ENCODE measurements at regions not wholly inside any gene's neighbourhood (a gene's known extent, or its start where the extent isn't known, plus 50 kb on each side); places are given as distances from the start of the nearest gene placed in this dataset.
"Not testable (repeated sequence)": the region's sequence is repeated elsewhere in the genome, so short reads cannot be mapped to it uniquely, and the experiment has no call there.

DNA sequence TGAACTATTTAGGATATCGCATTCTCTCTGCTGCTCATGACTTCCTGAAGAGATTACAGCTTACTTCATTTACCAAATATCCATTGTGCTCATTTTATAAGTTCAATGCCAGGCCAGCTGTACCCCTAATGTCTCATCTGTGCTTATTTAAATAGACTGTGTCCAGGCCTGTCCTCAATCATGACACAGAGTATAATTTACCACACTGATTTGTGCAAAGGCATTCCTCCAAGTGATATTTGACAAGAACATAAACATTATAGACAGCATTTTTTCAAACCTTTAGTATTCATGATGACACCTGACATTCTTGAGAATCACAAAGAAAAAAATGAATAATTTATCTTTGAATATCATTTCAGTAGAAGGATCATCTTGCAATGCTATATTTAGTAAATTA is 260.1 kb upstream of the SEMA3D start:
- no peak for DNase-seq (ENCODE audit: low read depth in 3 of 3)

DNA sequence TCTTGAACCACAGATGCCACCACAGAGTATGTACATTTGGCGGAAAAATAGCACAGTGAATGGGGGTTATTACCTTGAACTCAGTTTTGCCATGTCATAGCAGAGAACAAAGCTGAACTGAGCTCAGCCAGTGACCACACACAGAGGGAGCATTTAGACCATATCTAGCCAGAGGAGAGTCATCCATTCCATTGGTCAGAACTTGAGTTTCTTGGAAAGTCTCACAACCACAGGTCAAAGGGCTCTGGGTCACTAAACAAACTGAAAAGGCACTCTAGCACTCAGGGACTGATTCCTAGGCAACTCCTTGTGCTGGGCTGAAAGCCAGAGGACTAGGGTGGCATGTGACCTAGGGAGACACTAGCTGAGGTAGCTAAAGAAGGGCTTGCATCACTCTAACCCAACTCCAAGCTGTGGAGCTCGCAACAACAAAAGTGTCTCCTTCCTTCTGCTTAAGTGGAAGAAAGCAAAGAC is 239.7 kb upstream of the SEMA3D start:
- no peak for DNase-seq (ENCODE audit: low read depth in 3 of 3)

- no peak for DNase-seq (ENCODE audit: low read depth in 3 of 3)
Measured at GRCh38 chr7:85424298-85424697, 237.4 kb upstream of the SEMA3D start.

- no peak for DNase-seq (ENCODE audit: low read depth in 3 of 3)
Measured at GRCh38 chr7:85423209-85423895, 236.5 kb upstream of the SEMA3D start.

DNA sequence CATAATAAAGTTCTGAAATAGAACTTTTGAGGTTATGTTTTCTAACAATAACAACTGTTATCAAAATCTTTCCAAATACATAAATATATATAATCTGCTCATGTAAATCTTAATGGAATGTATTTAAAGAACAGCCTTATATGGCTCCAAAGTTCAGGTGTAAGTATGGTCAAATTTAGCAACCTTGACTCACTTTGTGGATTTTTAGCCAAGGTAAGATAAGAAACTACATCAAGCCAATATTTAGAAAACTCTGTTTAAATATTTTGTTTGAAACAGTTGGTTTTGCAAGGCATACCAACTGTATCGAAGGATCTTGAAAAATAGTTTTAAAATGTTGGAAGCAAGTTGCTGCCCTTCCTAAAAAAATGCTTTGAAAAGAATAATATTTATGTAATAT is 228.9 kb upstream of the SEMA3D start:
- no peak for DNase-seq (ENCODE audit: low read depth in 3 of 3)

DNA sequence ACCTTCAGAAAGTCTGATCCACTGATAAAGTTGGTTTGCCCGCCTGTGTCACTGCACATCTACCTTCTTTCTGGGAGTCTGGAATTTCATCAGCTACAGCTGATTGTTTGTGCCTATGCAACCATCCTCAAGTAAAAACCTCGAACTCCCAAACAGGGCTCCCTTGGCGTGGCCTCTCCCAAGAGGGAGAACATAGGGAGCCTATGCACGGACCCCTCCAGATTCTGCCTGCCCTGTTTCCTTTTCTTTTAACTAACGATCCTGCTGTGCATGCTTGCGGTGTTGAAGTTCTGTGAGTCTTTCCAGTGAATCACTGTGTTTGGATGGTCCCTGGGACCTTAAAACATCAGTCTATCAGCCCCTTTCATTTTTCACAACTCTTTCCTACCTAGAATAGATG is 226.9 kb upstream of the SEMA3D start:
- no peak for DNase-seq (ENCODE audit: low read depth in 3 of 3)

- DNase-seq (ENCODE audit: low read depth in 3 of 3) = no peak
Measured at GRCh38 chr7:85412912-85413311, 226.1 kb upstream of the SEMA3D start.

- no peak for DNase-seq (ENCODE audit: low read depth in 3 of 3)
Measured at GRCh38 chr7:85407391-85407790, 220.5 kb upstream of the SEMA3D start.

GRCh38 chr7:85405016-85405902 is 218.4 kb upstream of the SEMA3D start:
- DNase-seq (ENCODE audit: low read depth in 3 of 3) = no peak

DNA sequence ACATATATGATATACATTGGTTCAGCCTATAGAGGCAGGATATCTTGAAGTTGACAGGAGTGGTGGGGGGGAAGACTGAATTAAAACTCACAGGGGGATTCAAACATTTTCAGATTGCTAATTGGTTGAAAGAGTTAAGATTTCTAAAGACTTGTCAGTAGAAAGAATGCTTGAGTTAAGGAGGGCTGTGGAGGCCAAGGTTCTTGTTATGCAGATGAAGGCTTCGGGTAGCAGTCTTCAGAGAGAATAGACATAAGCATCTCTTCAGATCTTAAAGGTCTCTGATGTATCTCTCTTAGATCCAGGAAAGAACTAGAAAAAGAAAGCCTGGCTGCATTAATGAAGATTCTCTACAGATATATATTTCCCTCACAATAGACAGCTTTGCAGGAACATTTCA is 209.8 kb upstream of the SEMA3D start:
- DNase-seq (ENCODE audit: low read depth in 3 of 3) = no peak

DNA sequence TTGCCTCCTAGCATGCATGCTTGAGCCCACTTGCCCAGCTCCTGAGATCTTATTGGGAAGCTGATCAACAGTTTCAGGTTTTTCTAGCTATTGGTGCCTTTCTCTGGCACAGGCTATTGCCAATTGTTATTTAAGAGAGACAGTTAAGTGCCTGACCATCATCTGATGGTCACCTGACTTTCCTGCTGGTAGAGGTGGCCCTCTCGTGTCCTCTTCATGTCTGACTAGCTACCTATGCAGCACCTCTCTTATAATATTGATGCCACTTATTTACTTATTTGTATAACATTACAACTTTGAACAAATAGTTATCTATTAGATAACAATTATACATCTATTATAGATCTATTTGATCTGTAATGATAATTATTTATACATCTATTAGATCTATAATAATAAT is 205.9 kb upstream of the SEMA3D start:
- DNase-seq (ENCODE audit: low read depth in 3 of 3) = no peak

DNA sequence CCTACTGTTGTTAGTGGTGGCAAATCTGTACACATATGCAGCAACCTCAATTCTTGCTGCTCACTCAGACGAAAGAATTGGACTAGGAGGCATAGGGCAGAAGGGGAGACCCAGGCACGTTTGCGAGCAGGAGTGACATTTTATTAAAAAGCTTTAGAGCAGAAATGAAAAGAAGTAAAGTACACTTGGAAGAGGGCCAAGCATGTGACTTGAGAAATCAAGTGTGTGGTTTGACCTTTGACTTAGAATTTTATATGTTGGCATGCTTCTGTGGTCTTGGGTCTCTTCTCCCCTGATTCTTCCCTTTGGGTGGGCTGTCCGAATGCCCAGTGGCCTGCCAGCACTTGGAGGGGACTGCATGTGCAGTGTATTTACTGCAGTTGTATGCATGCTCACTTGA is 205.5 kb upstream of the SEMA3D start:
- DNase-seq (ENCODE audit: low read depth in 3 of 3) = no peak

DNA sequence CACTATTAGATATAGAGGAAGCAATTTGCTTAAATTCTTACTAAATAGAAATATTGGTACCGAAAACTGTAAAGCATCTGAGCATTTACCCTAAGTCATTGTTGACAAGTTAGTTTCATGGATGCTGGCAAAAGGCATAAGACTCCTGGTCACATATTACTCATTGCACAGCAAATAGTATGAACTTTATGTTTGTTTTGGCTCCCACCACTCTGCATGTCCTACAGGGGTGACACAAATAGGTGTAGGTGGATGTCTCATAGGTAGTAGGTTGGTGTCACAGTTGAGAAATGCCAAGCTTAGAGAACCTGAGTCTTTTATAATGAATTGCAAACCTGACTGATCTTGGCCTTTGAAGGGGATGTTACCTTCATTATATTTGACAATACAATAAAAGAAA is 199.6 kb upstream of the SEMA3D start:
- DNase-seq (ENCODE audit: low read depth in 3 of 3) = no peak

DNA sequence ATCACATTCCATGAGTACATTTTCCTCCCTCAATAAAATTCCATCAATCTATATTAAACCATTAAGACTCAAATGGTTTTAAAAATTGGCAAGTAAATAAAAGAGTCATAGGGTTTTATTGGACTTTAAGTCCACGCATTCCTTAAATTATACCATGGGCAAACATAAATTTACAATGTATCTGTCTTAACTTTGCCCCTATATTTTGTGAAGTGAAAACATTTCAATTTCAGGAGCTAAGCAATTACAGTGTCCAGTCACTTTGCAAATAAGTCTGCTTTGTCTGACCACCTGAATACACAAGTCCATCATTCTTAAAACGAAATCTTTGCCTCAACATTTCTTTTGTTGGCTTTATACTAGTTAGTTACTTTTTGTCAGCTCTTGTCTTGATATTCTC is 197.5 kb upstream of the SEMA3D start:
- DNase-seq (ENCODE audit: low read depth in 3 of 3) = no peak

DNA sequence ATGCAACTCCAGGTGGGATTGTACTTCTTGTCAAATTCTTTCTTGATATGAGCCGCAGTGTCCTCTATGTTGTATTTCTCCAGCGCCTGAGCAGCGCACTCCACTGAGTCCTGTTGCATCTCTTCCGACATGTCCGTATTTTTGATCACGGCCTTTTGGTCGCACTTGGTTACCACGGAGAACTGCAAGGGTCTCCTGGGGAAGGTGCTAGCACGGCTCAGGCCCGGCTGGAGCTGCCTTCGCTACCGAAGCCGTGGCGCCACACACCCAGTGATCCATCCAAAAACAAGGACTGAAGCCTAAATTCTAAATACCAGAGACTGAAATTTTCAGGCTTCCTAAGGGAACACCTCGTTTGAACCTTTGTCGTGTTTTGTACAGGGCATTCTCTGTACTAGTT is 194.4 kb upstream of the SEMA3D start:
- DNase-seq (ENCODE audit: low read depth in 3 of 3) = no peak

DNA sequence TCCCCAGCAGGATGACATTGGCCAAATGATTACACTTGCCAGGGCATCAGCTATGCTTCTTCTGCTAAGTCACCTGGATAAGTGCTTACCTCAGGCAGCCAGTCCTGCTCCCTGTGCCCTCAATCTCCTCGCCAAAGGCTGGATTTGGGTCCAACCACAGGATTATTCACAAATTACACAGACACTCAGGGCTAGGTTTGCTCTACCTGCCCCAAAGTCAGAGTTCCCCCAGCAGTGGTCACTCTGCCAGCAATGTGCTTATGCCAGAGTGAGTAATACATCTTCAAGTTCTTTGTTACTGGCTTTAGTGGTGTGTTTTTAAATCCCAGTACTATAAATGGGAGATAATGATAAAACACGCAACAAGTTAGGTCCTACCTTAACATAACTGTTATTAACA is 189.7 kb upstream of the SEMA3D start:
- DNase-seq (ENCODE audit: low read depth in 3 of 3) = no peak

DNA sequence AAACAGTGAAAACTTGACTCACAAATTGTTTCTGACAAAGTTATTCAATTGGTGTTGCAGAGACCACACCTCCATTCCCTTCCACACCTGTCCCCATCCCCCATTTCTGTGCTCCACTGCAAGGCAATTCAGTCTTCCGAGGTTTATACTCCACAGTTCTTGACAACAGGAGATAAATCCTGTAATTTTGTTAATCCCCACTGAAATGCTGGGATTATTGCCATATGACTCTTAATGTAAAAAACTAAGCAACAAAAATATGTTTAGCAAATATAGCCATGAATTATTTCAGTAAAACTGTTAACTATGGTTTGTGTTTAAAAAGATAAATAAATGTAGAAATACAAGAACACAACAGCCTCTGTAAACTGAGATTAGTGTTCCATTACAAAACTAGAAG is 170.1 kb upstream of the SEMA3D start:
- no peak for DNase-seq (ENCODE audit: low read depth in 3 of 3)

DNA sequence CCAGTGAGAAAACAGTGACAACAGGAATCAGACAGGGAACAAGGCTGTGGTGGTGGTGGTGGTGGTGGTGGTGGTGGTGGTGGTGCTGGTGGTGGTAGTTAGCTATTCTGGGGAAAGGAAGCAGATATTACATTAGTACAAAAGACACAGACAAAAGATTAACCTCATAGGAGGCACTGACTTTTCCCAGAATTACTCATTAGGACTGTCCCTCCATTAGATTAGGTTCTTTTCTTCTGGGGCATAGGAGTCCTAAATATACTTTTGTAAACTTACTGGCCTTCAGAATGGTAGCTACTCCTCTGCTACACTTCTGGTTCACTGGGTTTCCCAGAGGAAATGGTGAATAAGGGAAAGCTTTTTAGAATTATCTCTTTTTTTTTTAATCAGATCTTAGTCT is 156.6 kb upstream of the SEMA3D start:
- DNase-seq (ENCODE audit: low read depth in 3 of 3) = no peak

DNA sequence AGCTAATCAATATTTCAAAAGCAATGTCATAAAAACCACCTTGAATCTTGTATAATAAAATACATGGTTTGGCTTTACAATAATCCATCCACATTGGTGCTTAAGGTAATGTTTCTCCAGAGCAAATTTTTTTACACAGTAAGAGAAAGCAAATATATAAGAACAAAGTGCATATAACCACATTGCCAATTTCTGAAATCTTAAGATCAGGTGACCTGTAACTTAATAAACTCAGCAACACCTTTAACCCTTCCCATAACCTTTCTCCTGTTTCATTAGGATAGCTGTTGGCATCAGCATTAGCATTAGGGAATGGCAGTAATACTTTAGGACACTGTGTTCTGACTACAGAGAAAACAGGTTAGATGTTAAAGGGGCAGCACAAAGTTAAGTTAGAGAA is 155.9 kb upstream of the SEMA3D start:
- no peak for DNase-seq (ENCODE audit: low read depth in 3 of 3)

- no peak for DNase-seq (ENCODE audit: low read depth in 3 of 3)
Measured at GRCh38 chr7:85341973-85342372, 155.1 kb upstream of the SEMA3D start.

GRCh38 chr7:85341121-85341520 is 154.3 kb upstream of the SEMA3D start:
- DNase-seq (ENCODE audit: low read depth in 3 of 3) = no peak

GRCh38 chr7:85336086-85336485 is 149.2 kb upstream of the SEMA3D start:
- DNase-seq (ENCODE audit: low read depth in 3 of 3) = no peak

DNA sequence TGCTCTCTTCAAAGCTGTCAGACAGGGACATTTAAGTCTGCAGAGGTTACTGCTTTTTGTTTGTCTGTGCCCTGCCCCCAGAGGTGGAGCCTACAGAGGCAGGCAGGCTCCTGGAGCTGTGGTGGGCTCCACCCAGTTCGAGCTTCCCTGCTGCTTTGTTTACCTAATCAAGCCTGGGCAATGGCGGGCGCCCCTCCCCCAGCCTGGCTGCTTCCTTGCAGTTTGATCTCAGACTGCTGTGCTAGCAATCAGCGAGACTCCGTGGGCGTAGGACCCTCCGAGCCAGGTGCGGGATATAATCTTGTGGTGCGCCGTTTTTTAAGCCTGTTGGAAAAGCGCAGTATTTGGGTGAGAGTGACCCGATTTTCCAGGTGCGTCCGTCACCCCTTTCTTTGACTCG is 148.3 kb upstream of the SEMA3D start:
- DNase-seq (ENCODE audit: low read depth in 3 of 3) = not testable (repeated sequence)
